ENCODE measurements at regions not wholly inside any gene's neighbourhood (a gene's known extent, or its start where the extent isn't known, plus 50 kb on each side); places are given as distances from the start of the nearest gene placed in this dataset.

GRCh38 chr4:162403419-162403818 lies 239.6 kb upstream of the FSTL5 start:
- no peak for DNase-seq (ENCODE audit: low spot score)
- TF ChIP-seq CTCF (IDR thresholded peaks at IDR 0.05; ENCODE audit: extremely low read depth, missing control alignments) = no peak

- no peak for TF ChIP-seq CTCF (IDR thresholded peaks at IDR 0.05; ENCODE audit: extremely low read depth, missing control alignments)
- DNase-seq (ENCODE audit: low spot score) = no peak
These were observed 237.2 kb upstream of the FSTL5 start for GRCh38 chr4:162401021-162401420.

- TF ChIP-seq CTCF (IDR thresholded peaks at IDR 0.05; ENCODE audit: extremely low read depth, missing control alignments) = no peak
- no peak for DNase-seq (ENCODE audit: low spot score)
These were observed 229.1 kb upstream of the FSTL5 start for GRCh38 chr4:162392946-162393345.

- no peak for TF ChIP-seq CTCF (IDR thresholded peaks at IDR 0.05; ENCODE audit: extremely low read depth, missing control alignments)
These were observed 202.3 kb upstream of the FSTL5 start for GRCh38 chr4:162366146-162366545.

GRCh38 chr4:162364651-162365050 lies 200.9 kb upstream of the FSTL5 start:
- no peak for DNase-seq (ENCODE audit: low spot score)

More at GRCh38 chr4:162366146-162366545, 202.3 kb upstream of the FSTL5 start:
- DNase-seq (ENCODE audit: low spot score) = no peak

GRCh38 chr4:162360369-162361149 lies 196.8 kb upstream of the FSTL5 start:
- no peak for DNase-seq (ENCODE audit: low spot score)
- no peak for TF ChIP-seq CTCF (IDR thresholded peaks at IDR 0.05; ENCODE audit: extremely low read depth, missing control alignments)

More at GRCh38 chr4:162364651-162365050, 200.9 kb upstream of the FSTL5 start:
- TF ChIP-seq CTCF (IDR thresholded peaks at IDR 0.05; ENCODE audit: extremely low read depth, missing control alignments) = no peak

- no peak for DNase-seq (ENCODE audit: low spot score)
- TF ChIP-seq CTCF (IDR thresholded peaks at IDR 0.05; ENCODE audit: extremely low read depth, missing control alignments) = no peak
These were observed 192.4 kb upstream of the FSTL5 start for GRCh38 chr4:162356181-162356580.
